ENCODE measurements at regions not wholly inside any gene's neighbourhood (a gene's known extent, or its start where the extent isn't known, plus 50 kb on each side); places are given as distances from the start of the nearest gene placed in this dataset.

- Histone ChIP-seq H3K36me3 (ENCODE audit: insufficient read depth, low read length) (no peaks in the 10 kb centered on the region), H3K27ac (ENCODE audit: low read depth, low read length) (no peak overlapping the region), H3K9ac (ENCODE audit: low read depth, low read length) (no peak overlapping the region), H3K4me3 (ENCODE audit: low read length) (no peak overlapping the region), H3K9me3 (ENCODE audit: insufficient read depth, low read depth, low read length) (no peaks in the 10 kb centered on the region), H3K27me3 (ENCODE audit: insufficient read depth, low read length) (no peaks in the 10 kb centered on the region), H3K4me1 (ENCODE audit: insufficient read depth, low read length) (no peaks in the 10 kb centered on the region)
- WGBS = 84% methylated on average over 7 of the region's 7 CpGs
Measured at GRCh38 chr3:22225161-22225560, 474.2 kb upstream of the ZNF385D start.

GRCh38 chr3:22228705-22229104, 477.7 kb upstream of the ZNF385D start:
- WGBS = 91% methylated on average over 1 of the region's 1 CpG
- no peaks in the 10 kb centered on the region for H3K36me3 ChIP-seq (ENCODE audit: insufficient read depth, low read length)
- H3K27me3 ChIP-seq (ENCODE audit: insufficient read depth, low read length) = no peaks in the 10 kb centered on the region
- H3K27ac ChIP-seq (ENCODE audit: low read depth, low read length) = no peak overlapping the region
- H3K4me1 ChIP-seq (ENCODE audit: insufficient read depth, low read length) = no peaks in the 10 kb centered on the region
- H3K9ac ChIP-seq (ENCODE audit: low read depth, low read length) = no peak overlapping the region
- no peak overlapping the region for H3K4me3 ChIP-seq (ENCODE audit: low read length)
- no peaks in the 10 kb centered on the region for H3K9me3 ChIP-seq (ENCODE audit: insufficient read depth, low read depth, low read length)

GRCh38 chr3:22231061-22231460, 480.1 kb upstream of the ZNF385D start:
- 97% methylated on average over 1 of the region's 1 CpG for WGBS
- Histone ChIP-seq H3K9ac (ENCODE audit: low read depth, low read length) (no peak overlapping the region), H3K27me3 (ENCODE audit: insufficient read depth, low read length) (no peaks in the 10 kb centered on the region), H3K4me1 (ENCODE audit: insufficient read depth, low read length) (no peaks in the 10 kb centered on the region), H3K4me3 (ENCODE audit: low read length) (no peak overlapping the region), H3K27ac (ENCODE audit: low read depth, low read length) (no peak overlapping the region), H3K36me3 (ENCODE audit: insufficient read depth, low read length) (no peaks in the 10 kb centered on the region), H3K9me3 (ENCODE audit: insufficient read depth, low read depth, low read length) (no peaks in the 10 kb centered on the region)

- Histone ChIP-seq H3K4me3 (ENCODE audit: low read length) (no peak overlapping the region), H3K4me1 (ENCODE audit: insufficient read depth, low read length) (no peaks in the 10 kb centered on the region), H3K27ac (ENCODE audit: low read depth, low read length) (no peak overlapping the region), H3K9ac (ENCODE audit: low read depth, low read length) (no peak overlapping the region), H3K9me3 (ENCODE audit: insufficient read depth, low read depth, low read length) (no peaks in the 10 kb centered on the region), H3K36me3 (ENCODE audit: insufficient read depth, low read length) (no peaks in the 10 kb centered on the region), H3K27me3 (ENCODE audit: insufficient read depth, low read length) (no peaks in the 10 kb centered on the region)
- WGBS = 93% methylated on average over 2 of the region's 3 CpGs
Measured at GRCh38 chr3:22236490-22237270, 485.7 kb upstream of the ZNF385D start.

GRCh38 chr3:22239011-22239410, 488.0 kb upstream of the ZNF385D start:
- H3K36me3 ChIP-seq (ENCODE audit: insufficient read depth, low read length) = no peaks in the 10 kb centered on the region
- H3K27ac ChIP-seq (ENCODE audit: low read depth, low read length) = no peak overlapping the region
- no peaks in the 10 kb centered on the region for H3K4me1 ChIP-seq (ENCODE audit: insufficient read depth, low read length)
- no peaks in the 10 kb centered on the region for H3K27me3 ChIP-seq (ENCODE audit: insufficient read depth, low read length)
- WGBS = 69% methylated on average over 4 of the region's 4 CpGs
- no peaks in the 10 kb centered on the region for H3K9me3 ChIP-seq (ENCODE audit: insufficient read depth, low read depth, low read length)
- no peak overlapping the region for H3K4me3 ChIP-seq (ENCODE audit: low read length)
- H3K9ac ChIP-seq (ENCODE audit: low read depth, low read length) = no peak overlapping the region

- H3K9me3 ChIP-seq (ENCODE audit: insufficient read depth, low read depth, low read length) = no peaks in the 10 kb centered on the region
- no peaks in the 10 kb centered on the region for H3K36me3 ChIP-seq (ENCODE audit: insufficient read depth, low read length)
- H3K9ac ChIP-seq (ENCODE audit: low read depth, low read length) = no peak overlapping the region
- 93% methylated on average over 2 of the region's 2 CpGs for WGBS
- no peak overlapping the region for H3K4me3 ChIP-seq (ENCODE audit: low read length)
- no peaks in the 10 kb centered on the region for H3K27me3 ChIP-seq (ENCODE audit: insufficient read depth, low read length)
- no peak overlapping the region for H3K27ac ChIP-seq (ENCODE audit: low read depth, low read length)
- H3K4me1 ChIP-seq (ENCODE audit: insufficient read depth, low read length) = no peaks in the 10 kb centered on the region
Measured at GRCh38 chr3:22241110-22241509, 490.1 kb upstream of the ZNF385D start.

GRCh38 chr3:22244761-22245521, 493.9 kb upstream of the ZNF385D start:
- H3K36me3 ChIP-seq (ENCODE audit: insufficient read depth, low read length) = no peaks in the 10 kb centered on the region
- no peaks in the 10 kb centered on the region for H3K27me3 ChIP-seq (ENCODE audit: insufficient read depth, low read length)
- H3K4me3 ChIP-seq (ENCODE audit: low read length) = no peak overlapping the region
- H3K27ac ChIP-seq (ENCODE audit: low read depth, low read length) = no peak overlapping the region
- H3K9ac ChIP-seq (ENCODE audit: low read depth, low read length) = no peak overlapping the region
- WGBS = 96% methylated on average over 3 of the region's 3 CpGs
- no peaks in the 10 kb centered on the region for H3K4me1 ChIP-seq (ENCODE audit: insufficient read depth, low read length)
- H3K9me3 ChIP-seq (ENCODE audit: insufficient read depth, low read depth, low read length) = no peaks in the 10 kb centered on the region

GRCh38 chr3:22245811-22246583, 495.0 kb upstream of the ZNF385D start:
- Histone ChIP-seq H3K9ac (ENCODE audit: low read depth, low read length) (no peak overlapping the region), H3K36me3 (ENCODE audit: insufficient read depth, low read length) (no peaks in the 10 kb centered on the region), H3K27me3 (ENCODE audit: insufficient read depth, low read length) (no peaks in the 10 kb centered on the region), H3K27ac (ENCODE audit: low read depth, low read length) (no peak overlapping the region), H3K4me3 (ENCODE audit: low read length) (no peak overlapping the region), H3K4me1 (ENCODE audit: insufficient read depth, low read length) (no peaks in the 10 kb centered on the region), H3K9me3 (ENCODE audit: insufficient read depth, low read depth, low read length) (no peaks in the 10 kb centered on the region)
- 86% methylated on average over 3 of the region's 3 CpGs for WGBS

GRCh38 chr3:22249658-22250057, 498.6 kb upstream of the ZNF385D start:
- Histone ChIP-seq H3K4me3 (ENCODE audit: low read length) (no peak overlapping the region), H3K27ac (ENCODE audit: low read depth, low read length) (no peak overlapping the region), H3K9ac (ENCODE audit: low read depth, low read length) (no peak overlapping the region), H3K4me1 (ENCODE audit: insufficient read depth, low read length) (peaks cover 7% of the 10 kb centered on the region), H3K27me3 (ENCODE audit: insufficient read depth, low read length) (no peaks in the 10 kb centered on the region), H3K9me3 (ENCODE audit: insufficient read depth, low read depth, low read length) (no peaks in the 10 kb centered on the region), H3K36me3 (ENCODE audit: insufficient read depth, low read length) (no peaks in the 10 kb centered on the region)

GRCh38 chr3:22257252-22257651, 506.2 kb upstream of the ZNF385D start:
- Histone ChIP-seq H3K36me3 (ENCODE audit: insufficient read depth, low read length) (no peaks in the 10 kb centered on the region), H3K27ac (ENCODE audit: low read depth, low read length) (no peak overlapping the region), H3K9me3 (ENCODE audit: insufficient read depth, low read depth, low read length) (no peaks in the 10 kb centered on the region), H3K9ac (ENCODE audit: low read depth, low read length) (no peak overlapping the region), H3K4me3 (ENCODE audit: low read length) (no peak overlapping the region), H3K27me3 (ENCODE audit: insufficient read depth, low read length) (no peaks in the 10 kb centered on the region), H3K4me1 (ENCODE audit: insufficient read depth, low read length) (no peaks in the 10 kb centered on the region)
- 89% methylated on average over 1 of the region's 2 CpGs for WGBS

- H3K4me3 ChIP-seq (ENCODE audit: low read length) = no peak overlapping the region
- H3K9ac ChIP-seq (ENCODE audit: low read depth, low read length) = no peak overlapping the region
- WGBS = 98% methylated on average over 2 of the region's 2 CpGs
- H3K27ac ChIP-seq (ENCODE audit: low read depth, low read length) = no peak overlapping the region
- H3K4me1 ChIP-seq (ENCODE audit: insufficient read depth, low read length) = no peaks in the 10 kb centered on the region
- H3K36me3 ChIP-seq (ENCODE audit: insufficient read depth, low read length) = no peaks in the 10 kb centered on the region
- H3K27me3 ChIP-seq (ENCODE audit: insufficient read depth, low read length) = no peaks in the 10 kb centered on the region
- H3K9me3 ChIP-seq (ENCODE audit: insufficient read depth, low read depth, low read length) = no peaks in the 10 kb centered on the region
Measured at GRCh38 chr3:22262386-22262785, 511.4 kb upstream of the ZNF385D start.
